Smooth muscle cell (in vitro differentiated cells): ENCODE measurements at regions not wholly inside any gene's neighbourhood (a gene's known extent, or its start where the extent isn't known, plus 50 kb on each side); places are given as distances from the start of the nearest gene placed in this dataset.

Experiments used
- DNase-seq: peaks from one replicate; lab custom pipeline; 2025; ENCODE audit not compliant: unreplicated experiment; lab: John Stamatoyannopoulos, UW
- H2AFZ ChIP-seq: fragments of 200-600 bp; sonication (generic); 2 replicates; pipeline ENCODE4 v1.6.0; 2016; ENCODE audit warnings: antibody characterized with exemption, low read depth, mild to moderate bottlenecking
- H3F3A ChIP-seq: fragments of 200-600 bp; sonication (generic); 2 replicates; pipeline ENCODE4 v1.6.0; 2017; ENCODE audit warnings: antibody characterized with exemption, low read depth
- H3K27ac ChIP-seq: fragments of 200-600 bp; sonication (generic); 2 replicates; pipeline ENCODE4 v1.5.1; 2016; ENCODE audit warnings: low read depth, mild to moderate bottlenecking
- H3K27me3 ChIP-seq: fragments of 200-600 bp; sonication (generic); 2 replicates; pipeline ENCODE4 v1.6.1; 2016; ENCODE audit warnings: low read depth, mild to moderate bottlenecking
- H3K36me3 ChIP-seq: fragments of 200-600 bp; sonication (generic); 2 replicates; pipeline ENCODE4 v1.5.1; 2016; ENCODE audit warnings: low read depth
- H3K4me1 ChIP-seq: fragments of 200-600 bp; sonication (generic); 2 replicates; pipeline ENCODE4 v1.5.1; 2016; ENCODE audit warnings: low read depth
- H3K4me2 ChIP-seq: fragments of 200-600 bp; sonication (generic); 2 replicates; pipeline ENCODE4 v1.6.0; 2016; ENCODE audit warnings: mild to moderate bottlenecking
- H3K4me3 ChIP-seq: fragments of 200-600 bp; sonication (generic); 2 replicates; pipeline ENCODE4 v1.5.1; 2016; ENCODE audit warnings: mild to moderate bottlenecking
- H3K79me2 ChIP-seq: fragments of 200-600 bp; sonication (generic); 2 replicates; pipeline ENCODE4 v1.6.0; 2016; ENCODE audit warnings: low read depth, mild to moderate bottlenecking
- H3K9ac ChIP-seq: fragments of 200-600 bp; sonication (generic); 2 replicates; pipeline ENCODE4 v1.6.0; 2016; ENCODE audit warnings: low read depth
- H3K9me3 ChIP-seq: fragments of 200-600 bp; sonication (generic); replicated peaks from 2 replicates; pipeline ENCODE4 v1.5.1; 2016; ENCODE audit warnings: low read depth
- H4K20me1 ChIP-seq: fragments of 200-600 bp; sonication (generic); 2 replicates; pipeline ENCODE4 v1.6.0; 2016; ENCODE audit warnings: low read depth
- whole genome bisulfite sequencing: methylation state at CpG from one replicate; pipeline ENCODE4 v1.1.7; 2016; ENCODE audit warnings: low lambda C conversion rate; 5-methylcytosine and 5-hydroxymethylcytosine counted together
- TF ChIP-seq, protein P1 (sequence below): fragments of 200-600 bp; sonication (generic); IDR thresholded peaks from 2 replicates; pipeline ENCODE4 v1.5.1; 2017; ENCODE audit warnings: borderline replicate concordance, mild to moderate bottlenecking, antibody characterized with exemption; ENCODE audit not compliant: insufficient read depth, poor library complexity, severe bottlenecking

DNA sequence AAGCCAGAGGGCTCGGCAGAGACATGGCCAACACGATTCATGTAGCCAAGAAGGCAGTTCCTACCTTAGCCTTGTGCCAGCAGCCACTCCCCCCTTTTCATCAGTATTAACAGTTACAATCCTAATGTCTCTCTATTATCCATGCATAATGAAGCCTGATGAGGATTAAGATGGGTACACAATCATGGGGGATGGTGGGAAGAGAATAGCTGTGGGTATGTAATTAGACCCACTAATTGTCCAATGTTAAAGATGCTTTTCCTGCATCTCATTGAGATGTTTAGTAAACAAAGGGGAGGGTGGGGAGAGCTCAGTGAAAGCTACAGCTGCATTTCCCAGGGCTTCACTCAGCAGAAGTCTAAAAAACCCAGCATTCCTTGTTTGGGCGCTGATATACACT is 70.4 kb upstream of the CMKLR1 start:
- no peaks in the 10 kb centered on the region for H3K36me3 ChIP-seq
- no peaks in the 10 kb centered on the region for H3K9me3 ChIP-seq
- no peaks in the 10 kb centered on the region for H3K27me3 ChIP-seq
- TF ChIP-seq, protein P1, sequence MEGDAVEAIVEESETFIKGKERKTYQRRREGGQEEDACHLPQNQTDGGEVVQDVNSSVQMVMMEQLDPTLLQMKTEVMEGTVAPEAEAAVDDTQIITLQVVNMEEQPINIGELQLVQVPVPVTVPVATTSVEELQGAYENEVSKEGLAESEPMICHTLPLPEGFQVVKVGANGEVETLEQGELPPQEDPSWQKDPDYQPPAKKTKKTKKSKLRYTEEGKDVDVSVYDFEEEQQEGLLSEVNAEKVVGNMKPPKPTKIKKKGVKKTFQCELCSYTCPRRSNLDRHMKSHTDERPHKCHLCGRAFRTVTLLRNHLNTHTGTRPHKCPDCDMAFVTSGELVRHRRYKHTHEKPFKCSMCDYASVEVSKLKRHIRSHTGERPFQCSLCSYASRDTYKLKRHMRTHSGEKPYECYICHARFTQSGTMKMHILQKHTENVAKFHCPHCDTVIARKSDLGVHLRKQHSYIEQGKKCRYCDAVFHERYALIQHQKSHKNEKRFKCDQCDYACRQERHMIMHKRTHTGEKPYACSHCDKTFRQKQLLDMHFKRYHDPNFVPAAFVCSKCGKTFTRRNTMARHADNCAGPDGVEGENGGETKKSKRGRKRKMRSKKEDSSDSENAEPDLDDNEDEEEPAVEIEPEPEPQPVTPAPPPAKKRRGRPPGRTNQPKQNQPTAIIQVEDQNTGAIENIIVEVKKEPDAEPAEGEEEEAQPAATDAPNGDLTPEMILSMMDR = no peak
- 83% methylated on average over 3 of the region's 3 CpGs for WGBS
- H3K4me1 ChIP-seq = peaks cover 12% of the 10 kb centered on the region
- no peak overlapping the region for H2AFZ ChIP-seq
- H3K27ac ChIP-seq = no peak overlapping the region
- H3K4me2 ChIP-seq = no peak overlapping the region
- H3K9ac ChIP-seq = no peak overlapping the region
- H3K4me3 ChIP-seq = no peak overlapping the region
- H4K20me1 ChIP-seq = no peaks in the 10 kb centered on the region
- no peak for DNase-seq
- H3F3A ChIP-seq = no peaks in the 10 kb centered on the region
- no peaks in the 10 kb centered on the region for H3K79me2 ChIP-seq

DNA sequence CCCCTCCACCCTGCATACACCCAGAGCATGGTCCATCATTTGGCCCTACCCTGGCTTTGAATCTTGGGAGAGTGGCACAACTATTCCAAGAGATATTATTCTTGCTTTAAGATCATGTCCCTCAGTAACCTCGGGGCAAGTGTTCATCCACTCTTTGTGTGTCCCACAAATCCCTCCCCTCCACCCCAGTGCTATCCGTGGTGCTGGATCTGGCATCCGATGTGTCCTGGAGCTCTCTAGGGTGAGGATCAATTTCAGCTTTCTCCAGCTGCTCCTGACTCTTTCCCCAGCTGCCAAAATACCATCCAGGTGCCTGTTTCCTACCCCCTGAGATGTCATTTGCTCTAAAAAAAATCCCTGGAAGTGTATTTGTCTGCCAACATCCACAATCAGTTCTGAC is 64.8 kb upstream of the CMKLR1 start:
- no peak for DNase-seq
- no peaks in the 10 kb centered on the region for H4K20me1 ChIP-seq
- H3K4me1 ChIP-seq = peaks cover 1% of the 10 kb centered on the region
- no peak overlapping the region for H3K9ac ChIP-seq
- 53% methylated on average over 3 of the region's 3 CpGs for whole genome bisulfite sequencing
- no peak overlapping the region for H3K4me2 ChIP-seq
- H3K79me2 ChIP-seq = no peaks in the 10 kb centered on the region
- no peaks in the 10 kb centered on the region for H3K9me3 ChIP-seq
- TF ChIP-seq, protein P1 = no peak
- no peaks in the 10 kb centered on the region for H3K27me3 ChIP-seq
- H3K36me3 ChIP-seq = no peaks in the 10 kb centered on the region
- H2AFZ ChIP-seq = no peak overlapping the region
- no peak overlapping the region for H3K27ac ChIP-seq
- H3F3A ChIP-seq = no peaks in the 10 kb centered on the region
- H3K4me3 ChIP-seq = no peak overlapping the region

DNA sequence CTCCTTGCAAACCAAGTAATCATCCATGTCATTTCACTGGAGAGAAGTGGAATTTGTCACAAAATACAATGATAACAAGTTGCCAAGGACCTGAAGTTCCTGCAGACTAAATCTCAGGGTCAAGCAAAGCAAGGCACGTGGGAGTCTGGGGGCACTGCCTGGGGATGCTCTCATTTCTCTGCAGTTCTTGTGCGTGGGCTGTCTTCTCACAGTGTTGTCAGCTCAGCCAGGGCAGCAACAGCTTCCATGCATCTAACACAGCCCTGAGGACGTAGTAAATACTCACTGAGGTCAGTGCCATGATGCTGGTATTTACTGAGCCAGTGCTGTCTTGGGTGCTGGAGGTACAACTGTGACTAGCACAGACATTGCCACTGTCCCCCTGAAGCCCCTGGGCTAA is 62.9 kb upstream of the CMKLR1 start:
- TF ChIP-seq, protein P1 = no peak
- DNase-seq = no peak
- H2AFZ ChIP-seq = no peak overlapping the region
- H3K27me3 ChIP-seq = no peaks in the 10 kb centered on the region
- H3K4me1 ChIP-seq = peaks cover 10% of the 10 kb centered on the region
- WGBS = 66% methylated on average over 3 of the region's 3 CpGs
- no peaks in the 10 kb centered on the region for H3K9me3 ChIP-seq
- no peak overlapping the region for H3K27ac ChIP-seq
- H3F3A ChIP-seq = no peaks in the 10 kb centered on the region
- H3K36me3 ChIP-seq = no peaks in the 10 kb centered on the region
- H3K79me2 ChIP-seq = no peaks in the 10 kb centered on the region
- no peak overlapping the region for H3K4me3 ChIP-seq
- H3K9ac ChIP-seq = no peak overlapping the region
- no peak overlapping the region for H3K4me2 ChIP-seq
- H4K20me1 ChIP-seq = no peaks in the 10 kb centered on the region

DNA sequence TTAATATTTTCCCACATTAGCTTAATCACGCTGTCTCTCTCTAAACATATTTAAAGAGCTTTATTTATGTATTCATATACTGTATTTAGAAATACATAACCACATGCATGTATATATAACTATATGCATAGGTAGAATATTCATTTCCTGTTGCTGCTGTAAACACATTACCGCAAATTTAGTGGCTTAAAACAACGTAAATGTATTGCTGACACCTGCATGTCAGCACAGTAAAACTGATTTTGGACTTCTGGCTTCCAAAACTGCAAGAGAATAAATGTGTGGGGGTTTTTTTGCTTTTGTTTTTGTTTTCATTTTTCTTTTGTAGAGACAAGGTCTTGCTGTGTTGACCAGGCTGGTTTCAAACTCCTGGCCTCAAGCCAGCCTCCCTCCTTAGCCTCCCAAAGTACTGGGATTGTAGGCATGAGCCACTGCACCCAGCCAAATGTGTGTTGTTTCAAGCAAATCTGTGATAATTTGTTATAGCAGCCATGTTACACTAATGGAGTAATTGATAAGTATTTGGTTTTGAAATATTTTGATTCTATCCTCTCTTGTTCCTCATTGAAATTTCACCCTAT is 61.9 kb upstream of the CMKLR1 start:
- no peak overlapping the region for H3K4me3 ChIP-seq
- H2AFZ ChIP-seq = no peak overlapping the region
- peaks cover 10% of the 10 kb centered on the region for H3K4me1 ChIP-seq
- H3K27ac ChIP-seq = no peak overlapping the region
- no peak overlapping the region for H3K4me2 ChIP-seq
- H4K20me1 ChIP-seq = no peaks in the 10 kb centered on the region
- no peaks in the 10 kb centered on the region for H3K27me3 ChIP-seq
- TF ChIP-seq, protein P1 = no peak
- no peaks in the 10 kb centered on the region for H3K9me3 ChIP-seq
- H3K79me2 ChIP-seq = no peaks in the 10 kb centered on the region
- H3K9ac ChIP-seq = no peak overlapping the region
- WGBS = 81% methylated on average over 3 of the region's 3 CpGs
- DNase-seq = no peak
- no peaks in the 10 kb centered on the region for H3F3A ChIP-seq
- H3K36me3 ChIP-seq = no peaks in the 10 kb centered on the region
